Dedifferentiated amniotic fluid mesenchymal stem cell (primary cell): ENCODE measurements at regions not wholly inside any gene's neighbourhood (a gene's known extent, or its start where the extent isn't known, plus 50 kb on each side); places are given as distances from the start of the nearest gene placed in this dataset.

ENCODE experiments used
- DNase-seq: peaks from one replicate; pipeline ENCODE4 v3.0.0-alpha.2; 2016; ENCODE audit errors: extremely low spot score

DNA sequence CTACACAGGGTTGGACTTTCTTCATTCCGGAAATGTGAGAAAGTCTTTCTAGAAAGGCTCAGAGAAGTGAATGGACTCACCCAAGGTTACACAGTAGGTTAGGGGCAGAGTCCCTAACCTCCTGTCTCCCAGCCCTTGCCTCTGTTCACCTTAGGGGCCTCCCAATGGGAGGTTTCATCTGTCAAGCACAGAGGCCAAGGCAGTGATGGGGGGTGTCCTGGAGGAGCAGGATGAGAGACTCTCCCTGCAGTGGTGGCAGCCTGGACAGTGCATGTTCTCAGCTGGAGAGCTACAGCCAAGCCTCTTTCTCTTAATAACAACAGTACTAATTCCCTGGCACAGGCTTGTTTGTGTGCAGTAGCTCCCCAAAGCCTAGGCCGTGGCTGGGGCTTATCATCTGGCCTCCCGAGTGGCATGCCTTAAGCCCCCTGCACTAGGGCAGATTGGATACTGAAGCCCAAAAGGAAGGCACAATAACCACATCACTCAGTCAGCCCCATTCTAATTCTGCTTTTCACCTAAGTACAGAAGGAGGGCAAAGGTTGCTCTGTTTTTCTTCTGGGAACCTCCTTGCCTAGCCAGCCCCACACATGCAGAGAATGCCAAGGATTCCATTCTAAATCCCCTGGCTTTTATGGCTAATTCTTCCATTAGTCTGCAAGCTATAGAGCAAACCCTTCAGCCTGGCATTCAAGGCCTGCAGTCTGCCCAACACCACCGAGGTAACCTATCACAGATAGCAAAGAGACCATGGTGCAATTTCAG is 50.2 kb upstream of the XPA start:
- DNase-seq, result peak; percentile 54

DNA sequence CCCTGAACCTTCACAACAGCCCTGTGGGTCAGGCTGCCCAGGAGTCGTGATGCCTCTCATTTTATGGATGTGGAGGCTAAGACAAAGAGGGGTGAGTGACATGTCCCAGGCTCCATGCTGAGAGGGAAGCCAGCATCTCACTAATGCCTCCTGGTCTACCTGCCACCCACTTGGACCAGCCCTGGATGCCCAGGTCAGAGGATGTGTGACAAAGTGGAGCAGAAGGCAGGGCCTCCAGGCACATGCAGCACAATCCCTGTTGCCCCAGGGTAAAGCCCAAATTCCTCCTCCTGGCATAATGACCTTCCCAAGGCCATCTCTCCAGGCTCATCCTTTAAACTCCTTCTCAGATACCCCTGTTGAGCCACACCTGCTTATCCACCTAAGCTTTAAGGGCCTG is 51.4 kb upstream of the XPA start:
- DNase-seq, result no peak

DNA sequence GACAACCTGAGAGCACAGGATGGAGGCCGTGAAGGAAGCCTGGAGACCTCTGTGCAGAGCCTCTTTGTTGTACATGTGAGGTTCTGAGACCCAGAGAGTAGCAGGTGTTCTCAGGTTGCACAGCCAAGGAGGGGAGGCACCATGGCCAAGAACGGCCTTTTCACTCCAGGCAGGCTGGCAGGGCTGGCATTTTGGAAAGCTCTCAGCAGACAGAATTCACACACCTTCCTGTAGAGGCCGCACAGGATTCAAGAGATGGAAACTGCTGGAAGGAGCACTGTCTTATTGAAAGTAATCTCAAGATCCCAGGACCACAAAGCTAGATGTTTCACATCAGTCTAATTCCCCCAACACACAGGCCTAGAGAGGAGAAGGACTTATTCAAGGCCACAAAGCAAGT is 52.8 kb upstream of the XPA start:
- no peak for DNase-seq

DNA sequence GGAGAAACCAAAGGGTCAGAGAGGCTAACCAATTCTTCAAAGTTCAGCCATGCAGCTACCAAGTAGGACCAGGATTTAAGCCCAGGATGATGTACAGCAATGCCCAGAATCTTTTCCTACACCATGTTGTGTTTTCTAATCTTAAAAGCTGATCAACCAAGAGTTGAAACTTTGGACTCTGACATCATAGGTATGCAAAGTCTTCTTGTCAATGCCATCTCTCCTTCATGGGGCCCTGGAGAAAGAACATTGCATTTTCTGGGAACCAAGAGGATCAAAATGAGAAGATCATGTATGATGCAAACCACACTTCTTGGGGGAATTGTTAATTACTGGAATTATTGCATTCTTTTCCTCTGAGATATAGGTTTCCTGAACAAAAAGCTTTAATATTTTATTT is 54.4 kb upstream of the XPA start:
- no peak for DNase-seq

DNA sequence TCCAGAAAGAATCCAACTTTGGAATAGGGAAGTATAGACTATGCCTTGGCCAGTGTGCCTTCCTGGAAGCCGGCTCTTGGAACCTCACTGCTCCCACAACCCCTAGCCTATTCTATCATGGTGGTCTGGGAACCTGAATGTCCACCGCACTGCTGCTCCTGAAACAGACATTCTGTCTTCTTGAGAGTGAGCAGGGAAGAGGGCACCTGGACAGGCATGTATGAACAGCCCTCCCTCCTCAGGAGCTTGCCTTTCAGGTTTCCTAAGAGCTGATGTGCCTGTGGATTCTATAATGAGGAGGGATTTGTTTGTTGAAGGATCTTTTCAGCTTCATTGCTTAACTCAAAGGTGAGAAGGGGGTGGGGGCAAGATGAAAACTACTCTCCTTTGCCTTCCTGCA is 55.1 kb upstream of the XPA start:
- no peak for DNase-seq

DNA sequence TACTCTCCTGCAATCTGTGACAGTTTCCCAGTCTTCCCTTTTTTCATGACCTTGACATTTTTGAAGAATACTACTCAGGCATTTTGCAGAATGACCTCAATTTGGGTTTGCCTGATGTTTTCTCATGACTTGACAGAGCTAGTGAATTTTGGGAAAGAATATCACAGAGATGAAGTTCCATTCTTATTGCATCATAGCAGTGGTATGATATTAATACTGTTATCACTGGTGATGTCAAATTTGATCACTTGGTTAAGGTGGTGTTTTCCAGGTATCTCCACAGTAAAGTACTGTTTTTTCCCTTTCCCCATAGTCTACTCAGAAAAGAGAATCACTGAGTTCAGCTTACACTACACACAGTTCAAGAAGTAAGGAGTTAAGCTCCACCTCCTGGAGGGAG is 56.2 kb upstream of the XPA start:
- DNase-seq, result no peak

DNA sequence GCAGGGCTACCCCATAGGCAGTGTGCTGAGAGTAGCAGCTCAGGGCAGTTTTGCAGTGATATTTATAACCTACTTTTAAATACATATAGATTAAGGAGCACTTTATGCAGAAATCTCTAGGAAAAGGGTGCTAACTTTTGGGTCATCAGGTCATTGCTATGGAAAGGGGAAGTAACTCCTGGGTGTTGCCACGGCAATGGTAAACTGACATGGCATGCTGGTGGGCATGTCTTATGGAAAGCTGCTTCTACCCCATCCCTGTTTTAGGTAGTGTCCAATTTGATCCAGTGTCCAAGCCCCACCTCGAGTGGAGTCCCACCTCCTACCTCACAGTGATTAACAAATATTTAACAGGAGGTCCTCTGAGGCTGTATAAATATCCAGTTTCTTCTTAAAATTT is 56.8 kb upstream of the XPA start:
- DNase-seq, result no peak

DNA sequence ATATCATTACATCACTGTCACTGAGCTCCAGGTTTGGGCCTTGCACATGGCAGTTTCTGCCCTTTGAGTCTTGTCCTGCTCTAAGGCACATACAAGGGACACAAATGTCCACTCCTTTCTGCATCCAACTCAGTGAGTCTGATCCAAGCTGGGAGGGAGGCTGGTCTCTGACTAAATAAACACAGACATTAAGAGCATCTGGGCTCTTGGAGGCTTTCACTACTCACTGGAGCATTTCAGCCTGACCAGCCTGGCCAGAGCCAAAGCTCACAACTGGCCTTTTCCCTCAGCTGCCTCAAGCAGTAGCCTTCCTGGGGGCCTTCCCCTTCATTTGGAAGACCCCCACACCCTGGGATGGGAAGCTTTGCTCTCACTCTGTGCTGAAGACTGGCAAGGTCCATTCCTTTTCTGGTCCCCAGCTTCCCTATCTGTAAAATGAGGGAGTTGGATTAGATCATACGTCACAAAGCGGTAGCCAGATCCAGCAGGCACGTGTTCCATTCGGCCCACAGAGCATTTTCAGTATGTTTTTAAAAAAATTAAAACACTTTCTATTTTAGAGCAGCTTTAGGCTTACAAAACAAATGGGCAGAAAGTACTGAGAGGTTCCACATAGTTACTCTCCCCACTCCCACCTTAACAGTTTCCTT is 58.6 kb upstream of the XPA start:
- DNase-seq, result no peak

DNA sequence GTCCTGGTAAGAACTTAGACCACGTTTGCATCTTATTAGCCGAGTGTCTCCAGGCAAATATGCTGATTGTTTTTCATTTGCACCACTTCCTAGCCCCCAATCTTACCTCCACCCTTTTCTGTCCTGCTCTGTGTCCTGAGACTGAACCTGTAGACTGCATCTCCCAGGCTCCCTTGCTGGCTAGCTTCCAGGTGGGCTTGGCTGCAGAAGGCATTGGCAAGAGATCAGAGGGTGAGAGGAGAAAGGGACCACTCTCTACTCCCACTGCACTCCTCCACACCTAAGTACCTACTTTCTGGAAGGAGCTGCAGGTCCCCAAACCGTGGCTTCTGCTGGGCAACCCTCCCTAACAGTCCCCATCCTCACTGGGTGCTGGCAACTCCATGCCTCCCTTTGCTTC is 59.9 kb upstream of the XPA start:
- no peak for DNase-seq

DNA sequence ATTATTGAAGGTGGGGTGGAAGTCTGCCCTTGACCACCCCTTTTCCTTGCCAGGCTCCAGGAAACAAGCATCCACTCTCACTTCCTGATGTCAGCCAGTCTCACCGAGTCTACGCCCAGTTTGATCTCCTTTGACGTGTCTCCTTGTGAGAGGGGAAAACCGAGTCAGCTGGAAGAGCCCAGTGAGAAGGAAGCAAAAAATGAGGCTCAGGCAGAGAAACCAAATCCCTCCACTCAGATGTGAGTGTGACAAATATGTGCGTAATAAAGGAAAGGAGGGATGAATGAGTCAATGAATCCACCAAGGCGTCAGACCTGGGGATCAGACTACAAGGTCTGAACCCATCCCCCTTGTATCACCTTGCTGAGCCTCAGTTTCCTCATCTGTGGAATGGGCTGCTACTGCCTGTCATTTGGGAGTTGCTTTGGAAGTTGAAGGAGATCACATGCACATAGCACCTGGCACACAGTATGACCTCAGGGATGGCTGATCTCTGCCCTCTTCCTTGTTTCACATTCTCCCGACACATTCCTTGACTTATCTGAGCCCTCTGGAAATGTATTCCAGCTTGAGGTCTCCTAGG is 61.3 kb upstream of the XPA start:
- DNase-seq, result no peak

DNA sequence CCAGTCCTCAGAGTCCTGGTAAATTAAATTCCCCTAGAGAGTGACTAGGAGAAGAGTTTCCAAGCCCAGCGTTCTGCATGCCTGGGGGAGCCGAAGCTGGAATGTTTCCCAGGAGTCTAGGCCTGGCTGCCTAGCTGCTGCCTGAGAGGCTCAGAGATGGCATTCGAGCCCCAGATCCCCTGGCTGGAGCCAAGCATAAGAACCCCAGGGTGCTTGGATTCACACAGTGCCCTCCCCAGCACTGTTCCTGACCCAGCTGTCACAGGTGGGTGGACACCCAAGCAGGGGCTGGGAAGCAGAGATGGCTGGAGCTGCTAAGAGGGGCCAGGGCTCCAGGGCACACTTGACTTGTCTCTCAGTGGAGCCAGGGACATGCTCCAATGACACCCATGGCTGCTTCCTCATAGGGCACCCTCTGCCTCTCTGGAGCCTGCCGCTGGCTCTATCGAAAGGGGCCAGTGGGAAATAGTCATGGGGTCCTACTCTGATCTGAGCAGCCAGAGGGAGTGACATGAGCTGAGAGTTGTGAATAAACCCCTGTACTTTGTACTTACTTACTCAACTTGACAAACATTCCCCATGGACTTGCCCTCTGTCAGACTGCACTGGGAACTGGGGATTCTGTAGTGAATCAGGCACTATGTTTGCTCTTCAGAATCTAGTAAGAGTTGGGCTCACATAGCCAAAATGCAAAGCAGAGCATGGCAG is 62.6 kb upstream of the XPA start:
- peak; percentile 25 for DNase-seq

DNA sequence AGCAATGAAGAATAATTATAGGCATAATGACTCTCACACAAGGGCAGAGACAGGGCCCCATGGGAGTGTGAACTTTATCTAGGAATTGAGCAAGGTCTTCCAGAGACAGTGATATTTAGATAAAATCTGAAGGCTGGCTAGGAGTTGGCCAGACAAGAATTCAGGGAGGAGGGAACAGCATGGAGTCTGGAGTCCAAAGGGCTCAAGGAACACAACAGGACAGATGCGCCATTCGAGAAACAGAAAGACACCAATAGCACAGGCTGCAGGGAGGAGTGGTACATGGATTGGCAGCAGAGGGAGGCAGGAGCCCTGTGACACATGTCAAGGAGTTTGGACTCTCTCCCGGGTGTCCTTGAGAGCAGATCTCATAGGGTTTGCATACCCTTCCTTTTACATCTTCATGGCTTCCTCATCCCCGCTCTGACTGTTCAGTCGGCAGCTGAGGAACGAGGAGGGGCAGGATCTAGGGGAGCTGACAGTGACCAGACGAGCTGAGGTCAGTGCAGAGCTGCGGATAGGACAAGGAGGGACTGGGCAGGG is 64.0 kb upstream of the XPA start:
- no peak for DNase-seq

DNA sequence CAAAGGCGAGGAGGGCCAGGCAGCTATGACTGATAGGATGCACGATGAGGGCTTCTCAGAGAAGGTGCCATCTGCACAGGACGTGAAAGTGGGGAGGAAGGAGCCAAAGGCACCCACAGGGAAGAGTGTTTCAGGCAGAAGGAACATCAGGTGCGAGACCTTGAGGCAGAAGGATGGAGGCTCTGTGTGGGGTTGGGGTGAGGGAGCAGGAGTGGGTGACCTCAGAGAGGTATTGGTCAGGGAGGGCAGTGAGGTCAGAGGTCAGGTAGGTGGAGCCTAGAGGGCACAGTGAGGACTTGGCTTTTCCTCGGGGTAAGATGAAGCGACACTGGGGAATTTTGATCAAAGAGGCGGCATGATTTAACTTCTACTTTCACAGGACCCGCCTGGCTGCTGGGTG is 64.7 kb upstream of the XPA start:
- no peak for DNase-seq

DNA sequence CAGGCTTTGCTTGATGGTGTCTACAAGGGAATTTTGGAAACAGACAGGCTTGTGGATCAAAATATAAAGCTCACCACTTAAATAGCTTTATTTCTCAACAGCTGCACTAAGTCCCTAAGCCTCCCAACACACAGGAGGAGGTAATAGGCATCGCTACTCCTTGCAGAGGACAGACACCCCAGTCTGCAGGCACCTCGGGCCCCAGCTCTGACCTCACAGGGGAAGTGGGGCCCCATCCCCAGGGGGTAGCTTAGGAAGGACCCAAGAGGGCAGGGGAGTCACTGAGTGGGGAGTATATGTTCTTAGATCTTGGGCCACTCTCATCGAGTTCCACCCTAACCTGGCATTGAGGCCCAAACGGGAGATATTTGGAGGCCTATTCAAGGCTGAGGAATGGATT is 66.7 kb upstream of the XPA start:
- no peak for DNase-seq

DNA sequence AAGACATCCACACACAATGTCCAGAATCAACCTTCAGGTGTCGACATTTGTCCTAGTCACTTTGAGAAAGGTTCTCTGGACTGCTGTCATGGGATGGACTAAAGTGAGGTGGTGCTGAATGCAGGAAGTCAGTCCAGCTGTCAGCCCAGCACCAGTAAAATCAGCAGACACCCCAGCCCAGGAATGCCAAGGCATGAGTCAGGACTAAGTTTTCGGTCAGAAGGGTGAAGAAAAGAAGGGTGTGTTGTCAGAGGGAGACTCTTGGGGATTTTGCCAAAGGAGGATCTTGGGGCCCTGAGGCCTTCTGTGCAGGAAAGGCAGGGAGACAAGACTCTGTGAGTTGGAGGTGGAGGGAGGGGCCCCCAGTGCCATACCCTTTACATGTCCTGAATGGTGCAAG is 69.0 kb upstream of the XPA start:
- DNase-seq, result no peak

DNA sequence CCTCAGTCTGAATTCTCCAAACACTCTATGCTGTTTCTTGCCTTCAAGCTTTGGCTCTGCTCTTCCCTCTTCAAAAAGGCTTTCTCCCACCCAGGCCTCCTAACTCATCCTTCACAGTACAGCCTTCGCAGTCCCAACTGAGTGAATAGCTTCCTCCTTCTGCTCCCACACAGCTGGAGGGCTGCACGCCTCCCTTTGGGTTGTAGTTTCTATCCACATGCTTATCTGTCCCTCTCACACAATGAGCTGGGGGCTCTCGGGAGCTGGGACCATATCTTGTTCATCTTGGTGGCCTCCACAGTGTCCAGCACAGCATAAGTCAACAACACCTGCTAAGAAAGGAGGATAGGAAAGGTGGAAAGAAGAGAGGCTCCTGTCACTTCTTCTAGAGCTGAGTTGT is 69.5 kb upstream of the XPA start:
- no peak for DNase-seq

DNA sequence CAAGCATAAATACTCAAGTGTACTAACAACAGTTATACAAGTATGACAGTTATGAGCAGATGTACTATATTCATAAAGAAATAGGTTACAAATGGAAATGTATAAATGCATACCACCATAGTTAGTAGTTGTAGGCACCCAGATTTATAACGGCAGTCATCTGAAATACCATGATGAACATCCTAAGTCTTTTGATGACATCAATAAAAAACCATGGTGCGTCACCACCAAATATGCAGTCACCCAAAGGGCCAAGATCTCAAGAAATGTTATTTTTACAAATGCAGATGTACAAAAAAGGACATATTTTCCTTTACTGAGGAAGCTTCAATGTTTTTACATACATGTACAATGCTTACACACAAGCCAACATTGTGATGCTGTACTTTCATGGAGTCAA is 70.8 kb upstream of the XPA start:
- no peak for DNase-seq

DNA sequence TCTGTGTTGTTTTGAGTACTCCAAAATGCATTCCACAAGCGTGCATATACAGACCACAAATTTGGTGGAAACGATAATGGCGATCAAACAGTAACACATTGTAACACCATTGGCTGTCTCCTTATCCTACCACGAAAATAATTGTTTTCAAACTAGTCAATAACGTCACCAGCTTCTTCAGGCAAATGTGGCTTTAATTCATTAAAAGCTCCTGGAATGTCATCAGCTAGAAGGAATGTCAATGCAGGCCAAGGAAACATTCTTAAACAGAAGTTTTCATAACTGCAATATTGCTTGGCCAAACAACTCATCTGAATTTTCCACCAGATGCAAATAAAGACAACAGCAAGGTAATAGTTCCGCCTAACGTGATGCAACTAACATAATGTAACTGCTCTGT is 71.6 kb upstream of the XPA start:
- peak; percentile 88 for DNase-seq

DNA sequence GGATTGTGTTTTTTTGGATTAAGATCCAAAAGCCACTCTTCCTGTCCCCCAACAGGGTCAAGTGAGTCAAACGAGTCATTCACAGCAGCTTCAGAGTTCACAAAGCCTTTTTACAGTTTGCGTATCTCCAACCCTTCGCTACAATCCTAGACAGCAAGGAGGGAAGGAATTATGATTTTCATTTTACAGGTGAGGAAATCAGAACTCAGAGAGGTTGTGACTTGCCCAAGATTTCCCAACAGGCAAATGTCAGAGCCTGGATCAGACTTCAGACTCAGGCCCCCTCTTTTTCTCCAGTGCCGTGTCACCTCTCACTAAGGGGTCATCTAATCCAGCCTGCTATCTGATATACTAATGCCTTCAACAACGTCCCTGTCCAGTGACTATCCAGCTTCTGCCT is 72.1 kb upstream of the XPA start:
- no peak for DNase-seq

DNA sequence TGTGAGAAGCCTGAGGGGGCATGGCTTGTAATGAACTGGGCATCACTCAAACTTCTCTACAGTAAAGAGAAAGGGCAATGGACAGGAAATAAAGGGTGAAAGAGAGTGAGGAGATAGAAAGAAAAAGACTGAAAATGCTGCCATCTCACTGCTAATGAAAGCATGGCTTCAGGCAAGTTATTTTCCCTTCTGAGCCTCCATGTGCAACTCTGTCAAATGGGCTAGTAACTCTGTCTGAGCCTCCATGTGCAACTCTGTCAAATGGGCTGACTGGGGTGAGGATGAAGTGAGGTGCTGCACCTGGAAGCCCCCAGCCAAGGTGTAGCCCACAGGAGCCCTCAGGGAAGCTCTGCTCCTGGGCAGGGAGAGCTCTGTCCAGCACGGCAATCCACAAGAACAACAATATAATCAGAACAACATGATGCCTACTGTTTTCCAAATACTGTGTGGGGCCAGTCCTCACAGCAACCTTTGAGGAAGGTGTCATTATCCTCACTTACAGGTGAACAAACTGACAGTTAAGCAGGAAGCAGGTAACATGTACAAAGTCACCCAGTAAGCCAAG is 73.8 kb upstream of the XPA start:
- DNase-seq, result no peak

DNA sequence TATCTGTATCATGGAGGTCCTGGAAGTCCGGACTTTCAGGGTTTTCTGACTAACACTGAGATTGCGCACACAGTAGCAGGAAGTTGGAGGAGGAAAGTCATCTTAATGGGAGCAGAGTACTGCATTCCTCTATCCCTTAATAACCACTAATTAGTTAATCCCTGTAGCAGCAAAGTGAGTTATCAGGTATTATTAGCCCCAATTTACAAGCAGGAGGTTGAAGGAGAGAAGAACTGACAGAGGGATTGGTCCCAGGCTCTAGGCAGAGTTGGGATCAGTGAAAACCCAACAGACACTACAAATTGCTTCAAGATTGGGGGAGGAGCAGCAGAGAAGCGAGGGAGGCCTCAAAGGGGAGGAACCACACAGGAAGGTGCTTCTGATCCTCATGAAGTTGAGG is 74.5 kb upstream of the XPA start:
- no peak for DNase-seq

DNA sequence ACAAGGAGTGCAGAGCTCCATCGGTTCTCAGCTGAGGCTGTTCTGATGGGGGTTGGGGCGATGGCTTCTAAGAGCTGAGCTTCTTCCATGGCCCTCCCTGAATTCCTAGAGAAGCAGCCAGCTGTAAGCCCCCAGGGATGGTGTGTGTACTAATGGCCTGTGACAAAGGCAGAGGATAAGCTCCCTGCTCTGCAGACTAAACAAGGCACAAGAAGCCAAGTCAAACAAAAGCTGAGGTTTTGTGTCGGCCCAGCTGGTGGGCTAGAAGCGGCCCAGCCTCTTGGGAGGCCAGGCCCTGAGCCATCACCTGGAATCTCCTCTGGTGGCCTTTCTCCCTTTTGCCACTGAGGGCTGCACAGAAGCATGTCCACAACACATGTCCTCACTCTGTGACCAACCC is 75.0 kb upstream of the XPA start:
- DNase-seq, result no peak
